HEK293 (cell line): ENCODE measurements at regions not wholly inside any gene's neighbourhood (a gene's known extent, or its start where the extent isn't known, plus 50 kb on each side); places are given as distances from the start of the nearest gene placed in this dataset.

Experiments
- ZNF133 ChIP-seq: fragments of 450-650 bp; formaldehyde crosslinking; IDR thresholded peaks from 2 replicates; pipeline ENCODE4 v1.5.1; 2016; ENCODE audit warnings: missing biosample characterization, missing genetic modification characterization
- ZNF398 ChIP-seq: fragments of 450-650 bp; formaldehyde crosslinking; IDR thresholded peaks from 2 replicates; pipeline ENCODE4 v1.5.1; 2017; ENCODE audit warnings: missing biosample characterization, missing genetic modification characterization
- ZNF624 ChIP-seq: fragments of 450-650 bp; formaldehyde crosslinking; IDR thresholded peaks from 2 replicates; pipeline ENCODE4 v1.5.1; 2017; ENCODE audit warnings: missing biosample characterization, missing genetic modification characterization
- TF ChIP-seq, protein P1 (sequence below): fragments of 450-650 bp; formaldehyde crosslinking; IDR thresholded peaks from 2 replicates; pipeline ENCODE4 v1.5.1; 2016; ENCODE audit warnings: missing biosample characterization, missing genetic modification characterization

DNA sequence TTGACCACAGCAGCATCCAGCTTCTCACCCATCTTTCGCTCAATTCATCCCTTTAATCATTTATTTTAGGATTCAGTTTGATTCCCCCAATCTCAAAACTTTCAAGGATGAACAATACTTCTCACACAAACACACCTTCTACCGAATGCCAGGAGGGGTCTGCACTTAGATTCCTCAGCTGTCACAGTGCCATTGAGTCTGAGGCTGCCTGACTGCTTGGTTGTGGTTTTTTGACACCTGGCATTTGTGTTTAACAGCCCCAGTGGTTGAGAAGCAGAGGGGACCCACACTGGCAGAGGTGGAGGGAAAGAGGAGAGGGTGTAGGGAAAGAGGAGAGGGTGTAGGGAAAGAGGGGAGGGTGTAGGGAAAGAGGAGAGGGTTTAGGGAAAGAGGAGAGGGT, 54.9 kb downstream of the PALM2AKAP2 start:
- TF ChIP-seq, protein P1, sequence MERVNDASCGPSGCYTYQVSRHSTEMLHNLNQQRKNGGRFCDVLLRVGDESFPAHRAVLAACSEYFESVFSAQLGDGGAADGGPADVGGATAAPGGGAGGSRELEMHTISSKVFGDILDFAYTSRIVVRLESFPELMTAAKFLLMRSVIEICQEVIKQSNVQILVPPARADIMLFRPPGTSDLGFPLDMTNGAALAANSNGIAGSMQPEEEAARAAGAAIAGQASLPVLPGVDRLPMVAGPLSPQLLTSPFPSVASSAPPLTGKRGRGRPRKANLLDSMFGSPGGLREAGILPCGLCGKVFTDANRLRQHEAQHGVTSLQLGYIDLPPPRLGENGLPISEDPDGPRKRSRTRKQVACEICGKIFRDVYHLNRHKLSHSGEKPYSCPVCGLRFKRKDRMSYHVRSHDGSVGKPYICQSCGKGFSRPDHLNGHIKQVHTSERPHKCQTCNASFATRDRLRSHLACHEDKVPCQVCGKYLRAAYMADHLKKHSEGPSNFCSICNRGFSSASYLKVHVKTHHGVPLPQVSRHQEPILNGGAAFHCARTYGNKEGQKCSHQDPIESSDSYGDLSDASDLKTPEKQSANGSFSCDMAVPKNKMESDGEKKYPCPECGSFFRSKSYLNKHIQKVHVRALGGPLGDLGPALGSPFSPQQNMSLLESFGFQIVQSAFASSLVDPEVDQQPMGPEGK, result no peak
- TF ChIP-seq ZNF133 (tag by site-specific recombination), result no peak
- no peak for TF ChIP-seq ZNF398 (tag by site-specific recombination)
- TF ChIP-seq ZNF624 (tag by site-specific recombination), result no peak
